ENCODE measurements at regions not wholly inside any gene's neighbourhood (a gene's known extent, or its start where the extent isn't known, plus 50 kb on each side); places are given as distances from the start of the nearest gene placed in this dataset.

DNA sequence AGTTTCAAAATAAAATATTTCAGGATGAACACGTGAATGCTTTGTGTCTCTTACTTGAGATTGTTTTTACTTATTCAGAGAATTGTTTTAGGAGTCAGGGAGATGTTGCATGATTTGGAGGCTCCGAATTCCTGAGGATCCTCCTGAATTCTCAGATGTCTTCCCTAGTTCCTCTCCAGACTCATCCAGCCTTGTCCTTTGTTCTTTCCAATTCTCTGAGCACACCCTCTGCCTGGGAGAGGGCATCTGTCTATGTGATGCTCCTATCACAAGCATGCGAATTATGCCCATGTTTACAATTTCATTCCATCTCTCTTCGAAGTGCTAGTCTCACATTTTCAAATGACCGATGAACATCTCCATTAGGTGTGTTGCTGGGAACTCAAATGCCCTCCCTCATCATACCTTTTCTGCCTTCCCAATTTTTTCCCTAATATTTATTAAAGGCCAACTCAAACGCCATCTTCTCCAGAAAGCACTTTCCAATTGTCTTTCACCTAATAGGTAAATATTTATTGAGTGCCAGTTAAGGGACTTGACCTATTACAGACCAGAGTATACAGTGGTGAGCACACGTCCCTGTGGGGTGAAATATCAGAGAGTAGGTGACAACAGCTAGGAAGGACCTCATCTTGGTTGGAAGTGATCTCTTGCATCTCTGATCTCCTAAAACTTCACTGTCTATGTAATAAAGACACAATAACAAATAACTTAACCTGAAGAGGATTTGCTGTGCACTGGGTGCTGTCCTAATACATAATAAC is 64.4 kb downstream of the ARF6 start:
- Histone ChIP-seq H4K20me1 (ENCODE audit: insufficient read depth) (no peaks in the 10 kb centered on the region), H3K79me2 (ENCODE audit: insufficient read depth) (no peaks in the 10 kb centered on the region), H3K4me3 (no peak overlapping the region), H3K27ac (no peak overlapping the region), H3K4me2 (ENCODE audit: unreplicated experiment) (no peak overlapping the region), H3K9me3 (ENCODE audit: low read depth) (no peaks in the 10 kb centered on the region), H3F3A (ENCODE audit: insufficient read depth) (peaks cover 15% of the 10 kb centered on the region), H3K36me3 (ENCODE audit: low read depth) (no peaks in the 10 kb centered on the region), H2AFZ (no peak overlapping the region), H3K4me1 (ENCODE audit: insufficient read depth) (peaks cover 23% of the 10 kb centered on the region), H3K27me3 (replicated peaks; ENCODE audit: insufficient read depth) (no peaks in the 10 kb centered on the region), H3K9me2 (ENCODE audit: insufficient read depth) (no peaks in the 10 kb centered on the region), H3K9ac (no peak overlapping the region)
- in situ Hi-C loops (cut with MboI), result no loop called here
- no peak for DNase-seq
- 90 to 91% methylated on average over 7 of the region's 7 CpGs for WGBS, 2 experiments (ENCODE audit: low coverage in 1 of 2, low lambda C conversion rate in 2 of 2, missing lambda C conversion rate in 2 of 2)
- TF ChIP-seq EZH2 (IDR thresholded peaks at IDR 0.05; ENCODE audit: insufficient read depth, poor library complexity, severe bottlenecking), result no peak
- no peak for TF ChIP-seq EZH2phosphoT487 (IDR thresholded peaks at IDR 0.05; ENCODE audit: insufficient read depth, low read depth)

DNA sequence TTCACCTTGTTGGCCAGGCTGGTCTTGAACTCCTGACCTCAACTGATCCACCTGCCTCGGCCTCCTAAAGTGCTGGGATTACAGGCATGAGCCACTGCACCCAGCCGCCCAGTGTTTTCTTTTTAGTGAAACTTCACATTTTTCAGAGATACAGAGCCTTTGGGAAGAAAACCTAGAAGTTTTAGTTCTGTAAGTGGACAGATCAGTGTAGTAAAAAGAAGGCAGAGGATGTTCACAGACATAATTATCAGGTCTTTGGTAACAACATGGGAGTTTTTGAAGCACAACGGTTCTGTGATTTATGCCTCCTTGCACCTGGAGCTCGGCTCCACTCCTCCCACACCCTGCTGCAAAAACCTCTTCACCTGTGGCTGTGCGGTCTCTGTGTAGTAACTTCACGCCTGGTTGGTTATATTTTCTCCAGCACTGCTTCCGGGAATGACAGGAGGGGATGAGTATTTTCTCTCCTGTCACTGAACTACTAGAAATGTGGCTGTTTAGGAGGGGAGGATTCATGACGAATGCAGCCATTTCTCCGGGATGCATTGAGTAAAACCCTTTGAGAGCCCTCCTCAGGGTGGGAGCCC is 67.0 kb downstream of the ARF6 start:
- H3K4me1 ChIP-seq (ENCODE audit: insufficient read depth), result peaks cover 15% of the 10 kb centered on the region
- no peaks in the 10 kb centered on the region for H3K79me2 ChIP-seq (ENCODE audit: insufficient read depth)
- no peak overlapping the region for H3K4me2 ChIP-seq (ENCODE audit: unreplicated experiment)
- H3K9me3 ChIP-seq (ENCODE audit: low read depth), result no peaks in the 10 kb centered on the region
- H4K20me1 ChIP-seq (ENCODE audit: insufficient read depth), result no peaks in the 10 kb centered on the region
- no peaks in the 10 kb centered on the region for H3K9me2 ChIP-seq (ENCODE audit: insufficient read depth)
- H3K4me3 ChIP-seq, result no peak overlapping the region
- WGBS, 2 experiments (ENCODE audit: low coverage in 1 of 2, low lambda C conversion rate in 2 of 2, missing lambda C conversion rate in 2 of 2), result 75 to 81% methylated on average over 9 of the region's 9 CpGs
- no peak overlapping the region for H2AFZ ChIP-seq
- no peak for DNase-seq
- no peak for TF ChIP-seq EZH2phosphoT487 (IDR thresholded peaks at IDR 0.05; ENCODE audit: insufficient read depth, low read depth)
- no peak for TF ChIP-seq EZH2 (IDR thresholded peaks at IDR 0.05; ENCODE audit: insufficient read depth, poor library complexity, severe bottlenecking)
- H3K27me3 ChIP-seq (replicated peaks; ENCODE audit: insufficient read depth), result no peaks in the 10 kb centered on the region
- no peak overlapping the region for H3K27ac ChIP-seq
- in situ Hi-C loops (cut with MboI), result no loop called here
- H3K9ac ChIP-seq, result no peak overlapping the region
- peaks cover 6% of the 10 kb centered on the region for H3F3A ChIP-seq (ENCODE audit: insufficient read depth)
- H3K36me3 ChIP-seq (ENCODE audit: low read depth), result no peaks in the 10 kb centered on the region

DNA sequence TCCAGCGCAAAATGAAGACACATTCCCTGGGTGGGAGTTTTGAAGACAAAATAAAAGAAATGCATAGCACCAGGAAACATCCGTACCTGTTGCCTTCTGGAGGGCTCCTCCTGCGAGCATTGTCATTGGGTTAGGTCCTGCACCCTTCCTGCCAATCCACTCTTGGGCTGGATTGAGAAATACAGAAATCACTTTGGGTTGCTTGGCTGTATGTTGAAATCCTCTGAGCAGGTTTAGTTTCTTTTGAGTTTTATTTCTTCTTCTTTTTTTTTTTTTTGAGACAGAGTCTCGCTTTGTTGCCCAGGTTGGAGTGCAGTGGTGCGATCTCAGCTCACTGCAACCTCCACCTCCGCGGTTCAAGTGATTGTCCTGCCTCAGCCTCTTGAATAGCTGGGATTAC is 67.6 kb downstream of the ARF6 start:
- no peaks in the 10 kb centered on the region for H3K9me2 ChIP-seq (ENCODE audit: insufficient read depth)
- no peak overlapping the region for H3K4me2 ChIP-seq (ENCODE audit: unreplicated experiment)
- H4K20me1 ChIP-seq (ENCODE audit: insufficient read depth), result no peaks in the 10 kb centered on the region
- H3F3A ChIP-seq (ENCODE audit: insufficient read depth), result 0 out of 2 replicates have a peak, but pooled peaks cover under 1% of the 10 kb centered on the region
- TF ChIP-seq EZH2 (IDR thresholded peaks at IDR 0.05; ENCODE audit: insufficient read depth, poor library complexity, severe bottlenecking) (no peak), EZH2phosphoT487 (IDR thresholded peaks at IDR 0.05; ENCODE audit: insufficient read depth, low read depth) (no peak)
- no peaks in the 10 kb centered on the region for H3K27me3 ChIP-seq (replicated peaks; ENCODE audit: insufficient read depth)
- H3K4me3 ChIP-seq, result no peak overlapping the region
- no peak overlapping the region for H3K27ac ChIP-seq
- no peak overlapping the region for H3K9ac ChIP-seq
- H2AFZ ChIP-seq, result no peak overlapping the region
- peaks cover 9% of the 10 kb centered on the region; the same call in 1 of the 2 replicates for H3K4me1 ChIP-seq (ENCODE audit: insufficient read depth)
- in situ Hi-C loops (cut with MboI), result no loop called here
- H3K36me3 ChIP-seq (ENCODE audit: low read depth), result no peaks in the 10 kb centered on the region
- H3K9me3 ChIP-seq (ENCODE audit: low read depth), result no peaks in the 10 kb centered on the region
- DNase-seq, result no peak
- no peaks in the 10 kb centered on the region for H3K79me2 ChIP-seq (ENCODE audit: insufficient read depth)
- WGBS, 2 experiments (ENCODE audit: low coverage in 1 of 2, low lambda C conversion rate in 2 of 2, missing lambda C conversion rate in 2 of 2), result 72 to 78% methylated on average over 5 to 7 of the region's 7 CpGs

DNA sequence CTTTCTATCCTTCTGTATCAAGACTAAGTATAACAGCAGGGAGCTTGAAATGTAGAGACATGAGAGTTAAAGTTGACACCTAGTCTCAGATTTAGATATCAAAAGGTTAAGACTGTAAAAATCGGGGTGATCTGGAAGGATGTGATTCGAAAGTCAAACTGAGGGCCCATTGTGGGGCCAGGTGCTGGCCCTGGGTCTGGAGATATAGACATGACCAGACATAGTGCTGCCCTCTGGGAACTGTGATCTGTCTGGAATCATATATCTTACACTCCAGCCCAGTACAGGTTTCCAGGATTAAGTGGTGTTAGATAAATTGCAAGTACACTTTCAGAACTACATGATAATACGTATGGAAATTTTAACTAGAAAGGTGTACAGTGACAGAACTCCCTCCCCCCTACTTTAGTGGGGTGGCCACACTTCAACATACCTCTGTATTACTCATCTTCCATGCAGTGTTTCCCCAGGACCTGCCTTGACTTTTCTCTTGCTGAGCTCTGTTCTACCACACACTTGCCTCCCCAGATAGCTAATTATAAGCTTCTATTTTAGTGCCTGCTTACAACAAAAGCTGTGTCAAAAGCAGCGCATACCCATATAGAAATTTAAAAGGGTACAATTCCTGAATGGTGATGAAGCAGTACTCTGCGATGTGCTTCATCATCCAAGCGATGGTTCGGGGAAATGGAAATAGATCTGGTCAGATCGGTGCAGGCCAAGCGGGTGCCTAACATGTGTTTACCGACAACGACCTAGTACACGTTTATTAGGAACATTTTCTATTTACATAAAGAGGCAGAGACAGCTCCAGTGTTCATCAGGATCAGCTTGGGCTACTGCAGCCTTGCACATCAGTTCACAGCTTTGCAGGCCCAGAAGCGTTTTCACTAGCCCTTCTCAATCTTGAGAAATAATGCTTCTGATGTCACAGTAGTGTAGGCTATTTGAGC is 68.7 kb downstream of the ARF6 start:
- Histone ChIP-seq H3K36me3 (ENCODE audit: low read depth) (no peaks in the 10 kb centered on the region), H3K9ac (no peak overlapping the region), H4K20me1 (ENCODE audit: insufficient read depth) (no peaks in the 10 kb centered on the region), H3K4me3 (no peak overlapping the region), H3K4me1 (ENCODE audit: insufficient read depth) (peaks cover 14% of the 10 kb centered on the region), H3K79me2 (ENCODE audit: insufficient read depth) (no peaks in the 10 kb centered on the region), H3K4me2 (ENCODE audit: unreplicated experiment) (no peak overlapping the region), H3K27ac (no peak overlapping the region), H2AFZ (no peak overlapping the region), H3K9me2 (ENCODE audit: insufficient read depth) (no peaks in the 10 kb centered on the region), H3K27me3 (replicated peaks; ENCODE audit: insufficient read depth) (no peaks in the 10 kb centered on the region), H3K9me3 (ENCODE audit: low read depth) (no peaks in the 10 kb centered on the region), H3F3A (ENCODE audit: insufficient read depth) (no peaks in the 10 kb centered on the region)
- 96 to 98% methylated on average over 13 of the region's 13 CpGs for WGBS, 2 experiments (ENCODE audit: low coverage in 1 of 2, low lambda C conversion rate in 2 of 2, missing lambda C conversion rate in 2 of 2)
- no peak for DNase-seq
- in situ Hi-C loops (cut with MboI), result no loop called here
- TF ChIP-seq EZH2 (IDR thresholded peaks at IDR 0.05; ENCODE audit: insufficient read depth, poor library complexity, severe bottlenecking) (no peak), EZH2phosphoT487 (IDR thresholded peaks at IDR 0.05; ENCODE audit: insufficient read depth, low read depth) (no peak)
